DMS53 (cell line): ENCODE measurements at regions not wholly inside any gene's neighbourhood (a gene's known extent, or its start where the extent isn't known, plus 50 kb on each side); places are given as distances from the start of the nearest gene placed in this dataset.

ENCODE experiments used
- DNase-seq: peaks from one replicate; lab custom pipeline; 2025; lab: John Stamatoyannopoulos, UW

DNA sequence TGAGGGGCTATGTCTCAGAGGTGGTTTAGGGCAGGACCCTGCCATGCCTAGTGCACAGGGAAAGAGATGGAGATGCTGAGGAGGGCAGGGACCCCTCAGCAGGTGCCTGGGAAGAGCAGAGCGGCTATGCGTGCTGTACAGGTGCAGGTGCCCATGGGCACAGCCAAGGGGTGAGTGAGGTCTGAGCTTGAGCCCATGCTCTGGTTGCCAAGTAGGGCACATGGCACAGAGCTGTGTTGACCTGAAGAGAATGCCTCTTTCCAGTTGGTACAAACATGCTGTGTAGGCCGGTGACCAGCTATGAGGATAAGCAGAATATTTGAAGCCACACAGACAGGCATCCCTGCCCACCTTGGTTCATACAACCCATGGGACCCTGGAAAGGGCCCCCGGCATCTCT is 65.8 kb upstream of the NECTIN1 start:
- no peak for DNase-seq

- no peak for DNase-seq
Measured at GRCh38 chr11:119794141-119794665, 65.2 kb upstream of the NECTIN1 start.

DNA sequence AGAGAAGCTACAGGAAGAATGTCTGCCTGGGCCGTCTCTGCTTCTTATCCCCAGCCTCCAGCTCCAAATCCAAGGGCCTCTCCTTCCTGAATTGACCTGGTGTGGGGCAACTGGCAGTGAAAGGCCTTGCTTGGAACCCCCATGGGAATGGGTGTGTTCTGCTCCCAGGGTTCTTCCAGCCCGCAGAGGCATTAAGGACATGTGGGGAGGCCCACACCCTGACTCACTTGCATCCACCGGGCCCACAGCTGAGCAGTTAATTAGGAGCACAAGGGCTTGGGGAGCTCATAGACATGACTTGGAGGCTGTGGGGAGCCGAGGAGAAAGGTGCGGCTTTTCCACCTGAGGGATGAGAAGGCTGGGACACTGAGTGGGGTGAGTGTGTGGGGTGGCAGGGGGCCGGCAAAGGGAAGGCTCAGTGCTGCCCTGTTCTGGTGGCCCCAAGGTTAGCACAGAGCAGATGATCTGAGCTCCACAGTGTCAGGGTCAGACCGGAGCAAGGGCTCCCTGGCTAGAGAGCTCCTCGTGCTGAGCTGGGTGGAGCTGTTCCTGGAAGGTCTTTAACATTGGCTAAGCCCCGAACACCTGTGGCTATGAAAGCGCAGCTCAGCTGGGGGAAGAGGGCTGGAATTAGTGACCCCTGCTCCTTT is 64.5 kb upstream of the NECTIN1 start:
- no peak for DNase-seq

DNA sequence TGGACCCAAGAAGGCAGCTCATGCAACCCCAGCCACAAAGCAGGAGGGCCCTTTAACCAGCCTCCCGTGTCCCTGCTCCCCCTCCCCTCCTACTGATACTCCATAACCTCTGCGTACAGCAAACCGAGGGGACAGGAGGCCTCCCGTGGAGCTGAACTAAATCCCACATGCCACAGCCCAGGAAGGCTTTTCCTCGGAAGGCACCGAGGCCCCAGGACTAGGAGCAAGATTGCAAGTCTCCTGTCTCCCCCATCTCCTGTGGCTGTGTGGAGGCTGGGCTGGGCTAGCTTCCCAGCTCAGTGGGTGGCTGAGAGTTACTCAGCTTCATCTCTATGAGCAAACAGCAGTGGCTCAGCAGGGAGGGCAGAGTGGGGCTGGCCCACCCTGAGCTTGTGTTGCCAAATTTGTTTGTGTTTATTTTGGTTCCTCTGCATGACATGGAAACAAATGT is 62.7 kb upstream of the NECTIN1 start:
- DNase-seq: no peak

GRCh38 chr11:119791047-119791446 is 62.0 kb upstream of the NECTIN1 start:
- no peak for DNase-seq

DNA sequence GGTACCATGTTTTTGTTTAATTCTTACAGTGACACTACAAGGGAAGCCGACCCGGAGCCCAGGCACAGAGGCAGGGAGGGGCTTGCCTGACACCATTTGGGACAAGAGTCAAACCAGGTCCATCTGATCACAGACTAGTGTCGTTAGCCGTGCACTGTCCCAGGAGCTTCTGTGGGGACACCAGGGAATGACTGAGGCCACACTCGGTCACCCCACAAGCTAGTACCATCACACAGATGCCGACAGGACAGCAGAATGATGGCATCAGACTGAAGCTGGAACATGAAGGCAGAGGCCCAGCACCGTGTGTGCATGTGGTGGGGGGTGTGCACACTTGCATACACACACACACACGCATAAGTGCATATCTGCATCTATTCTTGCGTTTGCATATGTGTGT is 61.5 kb upstream of the NECTIN1 start:
- DNase-seq: no peak

DNA sequence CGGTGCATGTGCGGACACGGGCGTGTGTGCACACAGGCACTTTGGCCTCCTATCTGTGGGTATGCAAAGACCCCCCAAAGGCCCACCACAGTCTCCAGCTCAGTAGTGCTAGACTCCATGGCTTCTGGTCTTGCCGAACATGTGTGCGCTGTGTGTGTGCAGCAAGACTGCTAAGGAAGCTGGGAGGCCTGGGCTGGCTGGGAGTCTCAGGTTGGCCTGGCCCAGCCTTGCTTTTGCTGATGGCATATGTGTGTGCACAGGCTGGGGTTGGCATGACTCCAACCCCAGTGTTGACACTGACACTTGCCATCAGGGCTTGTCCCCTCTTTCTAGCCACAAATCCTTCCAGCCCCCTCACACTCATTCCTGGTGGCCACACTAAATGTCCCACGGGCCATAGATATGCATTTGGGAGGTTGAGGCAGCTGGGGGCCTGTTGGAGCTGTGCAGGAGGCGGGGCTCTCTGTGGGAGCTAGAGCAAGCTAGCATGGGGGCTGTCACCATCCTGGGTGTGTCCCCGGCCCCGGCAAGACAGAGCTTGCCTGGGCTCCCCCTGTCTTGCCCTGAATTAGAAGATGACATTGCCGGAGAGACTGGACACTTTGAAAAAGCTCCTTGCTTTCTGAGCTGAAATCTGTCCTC is 60.9 kb upstream of the NECTIN1 start:
- peak; percentile 18 for DNase-seq

GRCh38 chr11:119788911-119789560 is 60.0 kb upstream of the NECTIN1 start:
- no peak for DNase-seq

GRCh38 chr11:119788096-119788883 is 59.3 kb upstream of the NECTIN1 start:
- DNase-seq: no peak

DNA sequence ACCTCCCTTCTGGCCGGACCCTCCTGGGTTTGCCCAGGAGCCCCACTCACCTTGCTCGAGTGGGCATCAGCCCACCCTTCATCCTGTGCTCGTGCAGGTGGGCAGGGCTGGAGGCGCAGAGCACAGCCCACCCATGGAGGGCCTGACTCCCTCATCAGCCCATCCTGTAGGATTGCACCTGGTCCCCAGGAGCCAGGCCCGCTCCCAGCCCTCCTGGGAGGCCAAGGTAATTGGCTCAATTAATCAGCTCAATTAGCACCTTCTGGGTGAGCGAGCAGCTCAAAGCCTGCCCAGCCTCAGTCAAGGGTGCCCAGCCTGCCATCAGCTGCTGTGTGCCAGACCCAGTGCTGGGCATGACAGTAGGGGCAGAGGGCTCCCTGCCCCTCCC is 58.1 kb upstream of the NECTIN1 start:
- DNase-seq: no peak

- DNase-seq: no peak
Measured at GRCh38 chr11:119786431-119787073, 57.6 kb upstream of the NECTIN1 start.

- DNase-seq: no peak
Measured at GRCh38 chr11:119785131-119785530, 56.1 kb upstream of the NECTIN1 start.

GRCh38 chr11:119784421-119784820 is 55.4 kb upstream of the NECTIN1 start:
- DNase-seq: no peak

GRCh38 chr11:119783466-119784400 is 54.7 kb upstream of the NECTIN1 start:
- no peak for DNase-seq

DNA sequence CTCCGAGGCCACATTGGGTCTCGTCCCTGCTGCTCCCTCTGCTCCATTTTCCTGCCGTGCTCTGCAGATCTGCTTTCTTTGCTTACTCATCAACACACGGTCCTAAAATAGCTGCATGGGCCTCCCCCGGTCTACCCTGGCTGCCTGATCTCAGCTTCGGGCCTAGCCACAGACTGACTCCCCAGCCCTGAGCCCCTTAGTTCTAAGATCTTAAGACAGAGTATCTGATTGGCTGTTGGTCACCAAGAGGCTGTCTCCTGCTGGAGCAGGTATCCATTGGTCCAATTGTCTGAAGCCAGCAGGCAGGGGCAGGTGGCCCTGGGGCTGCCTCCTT is 53.7 kb upstream of the NECTIN1 start:
- DNase-seq: no peak

GRCh38 chr11:119782006-119782738 is 53.2 kb upstream of the NECTIN1 start:
- DNase-seq: no peak

- no peak for DNase-seq
Measured at GRCh38 chr11:119780222-119780953, 51.4 kb upstream of the NECTIN1 start.

DNA sequence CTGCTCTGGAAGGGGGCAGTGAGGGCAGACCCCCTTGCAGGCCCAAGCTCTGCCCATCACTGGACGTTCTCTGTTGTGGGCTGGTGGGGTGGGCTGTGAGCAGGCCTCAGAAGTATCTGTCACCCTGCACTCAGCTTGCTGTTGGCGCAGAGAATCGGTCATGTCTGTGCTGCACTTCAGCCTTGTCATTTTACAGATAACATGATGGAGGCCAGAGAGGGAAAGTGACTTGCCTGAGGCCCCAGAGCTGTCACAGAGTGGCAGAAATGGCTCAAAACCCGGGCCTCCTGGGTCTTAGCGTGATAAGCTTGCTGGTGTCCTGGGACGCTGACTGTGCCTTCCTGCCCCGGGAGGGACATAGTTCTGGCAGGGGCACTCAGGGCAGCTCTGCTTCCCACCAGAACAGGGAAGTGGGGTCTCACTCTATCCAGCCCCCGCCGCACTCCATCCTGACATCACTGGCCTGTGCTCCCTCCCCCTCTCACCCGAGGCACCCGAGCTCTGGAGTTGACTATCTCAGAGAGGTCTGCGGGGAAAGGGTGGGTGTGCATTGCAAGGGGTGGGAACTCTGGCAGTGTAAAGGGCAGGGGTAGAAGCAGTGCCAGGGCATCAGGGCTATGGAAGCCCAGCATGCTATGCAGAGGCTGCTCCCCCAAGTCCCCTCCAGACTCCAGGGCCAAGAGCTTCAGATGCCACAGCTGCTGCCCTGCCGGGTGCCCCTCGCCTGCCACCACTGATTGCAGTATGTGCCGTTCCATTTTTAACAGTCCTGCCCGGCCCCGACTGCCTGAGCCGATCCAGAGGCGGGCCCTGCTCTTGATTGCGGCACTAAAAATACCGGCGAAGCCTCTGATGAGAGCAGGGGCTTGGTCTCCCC is 50.4 kb upstream of the NECTIN1 start:
- no peak for DNase-seq
